ENCODE measurements at regions not wholly inside any gene's neighbourhood (a gene's known extent, or its start where the extent isn't known, plus 50 kb on each side); places are given as distances from the start of the nearest gene placed in this dataset.
"Not testable (repeated sequence)": the region's sequence is repeated elsewhere in the genome, so short reads cannot be mapped to it uniquely, and the experiment has no call there.

- no peak for DNase-seq
Measured at GRCh38 chr6:4488389-4488788, 287.8 kb upstream of the CDYL start.

GRCh38 chr6:4487538-4487937 is 288.7 kb upstream of the CDYL start:
- DNase-seq: no peak

GRCh38 chr6:4486568-4487315 is 289.5 kb upstream of the CDYL start:
- DNase-seq: no peak

- DNase-seq: no peak
Measured at GRCh38 chr6:4485735-4486134, 290.5 kb upstream of the CDYL start.

DNA sequence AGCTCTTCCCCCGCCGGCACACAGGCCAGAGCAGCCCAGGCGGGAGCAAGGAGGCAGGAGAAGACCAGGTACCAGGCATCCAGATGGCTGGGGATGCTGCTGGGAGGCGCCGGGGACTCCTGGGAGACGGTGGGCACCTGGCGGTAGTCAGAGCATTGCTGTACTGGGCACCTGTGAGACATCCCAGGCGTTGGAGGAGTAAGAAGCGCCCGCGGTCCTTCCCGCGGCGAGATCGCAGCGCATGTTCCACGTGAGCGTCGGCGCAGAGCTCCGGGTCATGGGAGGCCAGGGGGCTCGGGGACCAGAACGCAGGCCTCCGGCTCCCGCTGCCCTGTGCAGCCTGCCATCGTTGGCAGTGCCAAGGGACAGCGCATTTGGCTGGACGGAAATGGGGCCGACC is 293.7 kb upstream of the CDYL start:
- no peak for DNase-seq

GRCh38 chr6:4480788-4481735 is 295.1 kb upstream of the CDYL start:
- DNase-seq: no peak

DNA sequence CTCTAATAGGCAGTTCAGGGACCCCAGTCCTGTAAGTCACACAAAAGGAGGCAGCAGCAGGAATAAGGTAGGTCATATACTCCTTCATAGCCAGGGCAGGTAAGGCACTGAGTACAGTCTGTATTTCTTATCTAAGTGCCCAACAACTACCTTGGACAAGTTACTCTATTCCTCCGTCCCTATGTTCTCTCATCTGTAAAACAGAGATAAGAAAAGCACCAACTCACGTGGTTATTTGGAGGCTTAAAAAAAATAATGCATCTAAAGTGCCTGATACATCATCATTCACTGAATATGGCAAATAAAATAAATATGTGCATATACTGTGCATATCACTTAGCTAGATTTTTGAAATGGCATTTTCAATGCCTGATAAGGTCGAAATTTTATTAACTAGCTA is 298.1 kb upstream of the CDYL start:
- no peak for DNase-seq

GRCh38 chr6:4474810-4475209 is 301.4 kb upstream of the CDYL start:
- no peak for DNase-seq

- DNase-seq: no peak
Measured at GRCh38 chr6:4472969-4473642, 303.1 kb upstream of the CDYL start.

GRCh38 chr6:4472222-4472621 is 304.0 kb upstream of the CDYL start:
- no peak for DNase-seq

DNA sequence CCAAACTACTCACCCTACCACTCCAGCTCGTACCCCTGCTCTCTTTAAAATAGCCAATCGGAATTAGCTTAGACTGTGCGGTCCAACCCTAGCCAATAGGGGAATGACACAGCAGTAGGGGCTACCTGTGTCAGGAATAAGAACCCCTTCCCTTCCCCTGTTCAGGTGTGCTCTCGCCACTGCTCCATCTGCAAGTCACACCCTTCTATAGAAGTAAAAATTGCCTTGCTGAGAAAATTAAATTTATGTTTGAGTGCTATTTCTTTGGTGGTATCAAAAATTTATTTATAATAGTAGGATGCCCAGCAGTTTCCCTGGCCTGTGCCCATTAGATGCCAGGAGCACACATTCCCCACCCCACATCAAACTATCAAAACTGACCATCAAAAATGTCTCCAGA is 304.7 kb upstream of the CDYL start:
- not testable (repeated sequence) for DNase-seq

DNA sequence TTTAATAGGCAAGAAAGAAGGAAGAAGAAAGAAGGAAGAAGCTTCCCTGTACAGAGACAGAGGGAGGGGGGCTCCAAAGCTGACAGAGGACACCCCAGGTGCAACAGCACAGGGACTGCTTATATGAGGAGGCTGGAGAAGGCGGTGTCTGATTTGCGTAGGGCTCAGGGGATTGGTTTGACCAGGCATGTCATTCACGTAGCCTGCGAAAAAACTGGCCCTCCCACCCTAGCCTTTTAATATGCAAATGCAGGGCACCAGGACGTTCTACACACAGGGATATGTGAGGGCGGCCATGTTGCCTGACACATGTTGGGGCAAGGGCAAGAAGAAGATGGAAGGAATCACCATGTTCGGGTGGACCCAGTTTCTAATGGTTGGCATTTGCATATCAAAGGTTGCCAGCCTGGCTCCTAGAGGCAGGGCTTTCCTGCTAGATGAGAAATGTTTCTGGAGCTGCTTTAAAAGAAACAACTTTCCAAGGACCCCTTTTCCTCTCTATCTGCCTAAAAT is 305.4 kb upstream of the CDYL start:
- DNase-seq: no peak

DNA sequence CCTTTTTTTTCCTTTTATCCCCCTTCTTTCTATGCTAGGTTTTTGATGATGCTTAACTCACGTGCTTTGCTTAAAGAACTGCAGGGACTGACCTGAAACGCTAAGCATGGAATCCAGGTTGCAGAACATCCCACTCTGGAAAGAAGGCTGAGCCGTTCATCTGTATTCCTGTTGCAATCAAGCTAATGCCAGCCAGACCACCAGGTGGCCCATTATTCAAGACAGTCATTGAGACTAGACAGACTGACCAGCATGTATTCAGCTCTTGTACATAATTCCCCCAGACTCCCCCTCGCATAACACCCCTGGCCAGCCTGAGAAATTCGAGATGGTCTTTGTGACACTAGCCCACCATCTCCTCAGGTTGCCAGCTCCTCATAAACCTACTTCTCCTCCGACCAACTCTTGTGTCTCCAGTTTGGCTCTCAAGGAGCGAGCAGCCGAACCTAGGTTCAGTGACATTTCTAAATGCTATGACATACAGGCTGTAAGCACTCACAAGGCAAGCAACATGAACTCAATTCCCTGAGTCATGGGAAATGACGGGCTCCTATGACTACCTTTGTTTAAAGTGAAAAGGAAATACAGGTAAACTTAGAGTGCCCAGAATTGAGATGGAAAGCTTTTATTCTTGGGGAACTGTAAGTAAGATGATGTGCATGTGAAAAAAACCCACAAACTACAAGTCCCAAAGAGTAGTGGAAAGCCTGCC is 309.3 kb upstream of the CDYL start:
- no peak for DNase-seq

- no peak for DNase-seq
Measured at GRCh38 chr6:4466261-4466660, 309.9 kb upstream of the CDYL start.

GRCh38 chr6:4464638-4465037 is 311.6 kb upstream of the CDYL start:
- DNase-seq: no peak

GRCh38 chr6:4463236-4463635 is 313.0 kb upstream of the CDYL start:
- DNase-seq: no peak

DNA sequence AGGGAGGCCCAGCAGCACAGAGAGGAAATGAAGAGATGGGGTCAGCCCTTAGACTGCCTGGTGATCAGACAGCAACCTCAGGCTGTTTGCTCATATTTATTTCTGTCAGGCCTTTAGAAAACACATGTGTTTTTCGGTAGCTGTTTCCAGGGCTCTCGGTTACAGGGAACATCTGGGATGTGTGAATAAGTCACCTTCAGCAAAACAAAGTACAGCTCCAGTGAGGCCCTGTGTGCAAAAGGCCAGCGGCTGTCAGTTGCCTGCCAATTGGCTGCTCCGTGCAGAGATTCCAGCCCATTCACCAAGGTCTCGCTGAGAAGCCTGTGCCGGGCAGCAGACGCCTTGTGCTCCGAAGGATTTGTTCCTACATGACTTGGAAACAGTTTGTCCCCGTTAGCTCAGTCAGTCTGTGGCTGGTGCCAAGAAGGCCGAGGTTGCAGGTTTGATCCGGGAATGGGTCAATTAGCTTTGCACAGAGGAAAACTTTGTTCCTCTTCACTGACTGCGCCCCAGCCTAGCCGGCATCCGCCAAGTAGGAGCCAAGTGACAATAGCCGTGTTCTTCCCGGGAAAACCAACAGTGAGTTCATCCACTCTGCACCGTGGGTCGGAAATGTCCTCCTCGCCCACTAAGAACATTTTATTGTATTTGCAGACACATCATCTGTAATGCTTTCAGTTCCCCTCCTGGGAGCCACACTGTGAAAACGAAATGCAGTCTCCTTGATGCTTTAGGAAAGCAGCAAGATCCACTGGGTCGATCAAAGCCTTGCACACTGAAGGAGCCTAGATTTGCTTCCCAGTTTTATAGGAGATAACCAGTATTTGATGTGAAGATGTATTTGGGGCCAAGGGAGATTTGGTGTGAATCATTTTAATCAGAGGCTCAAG is 315.4 kb upstream of the CDYL start:
- no peak for DNase-seq

DNA sequence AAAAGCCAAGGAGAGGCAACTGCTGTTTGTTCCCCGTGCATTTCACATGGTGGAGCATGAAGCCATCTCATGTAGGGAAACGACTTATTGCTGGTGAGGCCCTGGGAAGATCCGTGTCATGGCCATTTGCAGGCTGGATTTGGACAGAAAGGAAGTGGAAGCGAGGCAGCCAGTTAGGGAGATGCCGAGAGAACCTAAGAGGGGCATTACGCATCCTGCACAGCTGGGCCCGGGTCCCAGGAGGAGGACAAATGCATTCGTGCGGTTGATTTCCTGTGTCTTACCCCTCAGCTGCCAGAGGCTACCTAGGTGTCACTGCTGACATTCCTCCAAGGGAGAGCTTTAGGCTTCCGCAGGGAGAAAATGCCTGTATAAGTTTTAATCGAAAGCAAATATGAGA is 316.2 kb upstream of the CDYL start:
- DNase-seq: no peak

DNA sequence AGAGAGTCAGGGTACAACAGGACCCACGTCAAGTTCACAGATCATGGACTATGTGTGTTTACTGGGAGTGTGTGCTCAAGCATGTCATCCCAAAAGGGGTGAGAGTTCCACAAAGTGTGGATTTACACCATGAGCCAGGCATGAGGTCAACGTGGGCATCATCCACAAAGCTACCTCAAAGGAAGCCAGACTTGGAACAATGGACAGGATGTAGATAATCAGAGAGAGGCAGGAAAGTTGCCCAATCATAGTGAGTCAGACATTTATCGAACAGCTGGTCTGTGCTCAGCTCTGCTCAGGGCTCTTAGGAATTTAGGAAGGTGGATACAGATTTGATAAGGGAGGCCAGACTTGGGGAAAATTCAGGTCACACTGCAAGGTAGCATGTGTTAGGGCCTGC is 317.2 kb upstream of the CDYL start:
- DNase-seq: no peak

GRCh38 chr6:4451718-4452117 is 316.3 kb upstream of the ECI2 start:
- DNase-seq: no peak

DNA sequence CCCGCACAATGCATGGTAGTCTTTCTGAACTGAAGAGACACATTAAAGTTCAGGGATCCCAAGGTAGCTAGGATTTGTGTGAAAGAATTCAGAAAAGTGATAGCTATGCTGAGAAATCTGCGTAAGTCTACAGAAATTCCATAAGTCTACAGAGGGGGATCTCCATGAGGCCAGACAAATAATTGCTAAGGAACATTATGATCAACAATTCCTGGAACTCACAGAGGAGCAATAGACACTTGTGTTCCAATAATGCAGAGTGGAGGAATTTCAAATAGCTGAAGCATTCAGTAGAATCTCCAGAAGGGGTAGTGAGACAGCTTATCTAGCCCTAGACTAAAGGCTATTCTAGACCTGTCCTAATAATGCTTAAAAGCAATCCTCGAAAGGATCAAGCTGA is 315.7 kb upstream of the ECI2 start:
- no peak for DNase-seq

DNA sequence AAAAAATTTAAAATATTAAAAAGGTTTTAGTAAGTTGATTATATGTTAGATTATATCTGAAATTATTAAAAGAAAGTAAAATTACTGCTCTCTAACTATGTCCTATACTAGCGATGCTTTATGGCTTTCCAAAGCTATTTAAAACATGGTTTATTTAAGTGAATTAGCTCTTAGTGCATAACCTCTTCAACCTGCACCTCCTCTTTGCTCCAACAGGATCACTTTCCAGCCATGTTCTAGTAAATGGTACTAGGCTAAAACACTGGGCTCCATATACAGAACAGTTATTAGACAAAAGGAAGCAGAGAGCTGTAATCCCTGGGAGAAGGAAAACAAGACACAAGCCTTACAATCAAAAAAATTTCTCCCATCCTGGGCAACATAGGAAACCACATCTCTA is 314.9 kb upstream of the ECI2 start:
- DNase-seq: no peak

Data from CD4-positive, alpha-beta T cell treated with Interleukin-12 subunit alpha and Interleukin-12 subunit beta, for 1 hour (primary cell).